SKM-1 (cell line): ENCODE measurements at regions not wholly inside any gene's neighbourhood (a gene's known extent, or its start where the extent isn't known, plus 50 kb on each side); places are given as distances from the start of the nearest gene placed in this dataset.

Source experiments
- DNase-seq: peaks from one replicate; lab custom pipeline; 2025; ENCODE audit not compliant: unreplicated experiment; lab: John Stamatoyannopoulos, UW

DNA sequence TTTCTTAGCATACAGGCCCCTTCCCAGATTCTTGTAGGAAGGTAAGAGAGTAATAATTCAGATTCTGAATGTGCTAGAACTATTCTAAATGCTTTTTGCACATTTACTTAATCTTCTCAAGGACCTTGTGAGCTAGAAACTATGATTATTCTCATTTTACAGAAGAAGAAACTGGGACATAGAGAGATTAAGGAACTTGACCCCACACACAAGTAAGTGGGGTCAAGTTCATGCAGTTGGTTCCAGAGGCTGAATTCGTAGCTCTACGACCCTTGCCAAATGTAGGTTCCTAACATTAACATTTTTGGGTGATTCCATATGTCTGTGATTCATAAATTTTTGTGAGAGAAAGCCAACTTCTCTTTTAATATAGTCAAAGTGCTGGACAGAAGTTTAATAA lies 238.1 kb downstream of the LACC1 start:
- no peak for DNase-seq

GRCh38 chr13:44118881-44119280 lies 239.2 kb downstream of the LACC1 start:
- no peak for DNase-seq

DNA sequence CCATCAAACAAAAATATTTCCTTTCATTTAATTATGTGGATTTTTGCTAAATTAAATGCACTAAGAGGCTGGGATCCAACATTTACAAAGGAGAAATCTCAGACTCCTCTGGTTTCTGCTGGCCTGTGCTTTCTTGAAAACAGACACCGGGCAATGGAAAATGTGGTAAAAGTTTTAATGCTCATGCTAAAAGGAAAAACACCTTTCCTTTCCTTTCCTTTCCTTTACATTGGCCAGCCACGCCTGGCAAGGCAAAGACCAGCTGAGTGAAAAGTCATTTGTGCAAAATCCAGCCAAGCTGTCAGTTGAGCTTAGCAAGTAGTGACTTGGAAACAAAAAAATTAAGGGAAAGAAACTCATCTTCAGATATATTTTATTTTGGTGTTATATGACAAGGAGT lies 240.3 kb downstream of the LACC1 start:
- DNase-seq: no peak

DNA sequence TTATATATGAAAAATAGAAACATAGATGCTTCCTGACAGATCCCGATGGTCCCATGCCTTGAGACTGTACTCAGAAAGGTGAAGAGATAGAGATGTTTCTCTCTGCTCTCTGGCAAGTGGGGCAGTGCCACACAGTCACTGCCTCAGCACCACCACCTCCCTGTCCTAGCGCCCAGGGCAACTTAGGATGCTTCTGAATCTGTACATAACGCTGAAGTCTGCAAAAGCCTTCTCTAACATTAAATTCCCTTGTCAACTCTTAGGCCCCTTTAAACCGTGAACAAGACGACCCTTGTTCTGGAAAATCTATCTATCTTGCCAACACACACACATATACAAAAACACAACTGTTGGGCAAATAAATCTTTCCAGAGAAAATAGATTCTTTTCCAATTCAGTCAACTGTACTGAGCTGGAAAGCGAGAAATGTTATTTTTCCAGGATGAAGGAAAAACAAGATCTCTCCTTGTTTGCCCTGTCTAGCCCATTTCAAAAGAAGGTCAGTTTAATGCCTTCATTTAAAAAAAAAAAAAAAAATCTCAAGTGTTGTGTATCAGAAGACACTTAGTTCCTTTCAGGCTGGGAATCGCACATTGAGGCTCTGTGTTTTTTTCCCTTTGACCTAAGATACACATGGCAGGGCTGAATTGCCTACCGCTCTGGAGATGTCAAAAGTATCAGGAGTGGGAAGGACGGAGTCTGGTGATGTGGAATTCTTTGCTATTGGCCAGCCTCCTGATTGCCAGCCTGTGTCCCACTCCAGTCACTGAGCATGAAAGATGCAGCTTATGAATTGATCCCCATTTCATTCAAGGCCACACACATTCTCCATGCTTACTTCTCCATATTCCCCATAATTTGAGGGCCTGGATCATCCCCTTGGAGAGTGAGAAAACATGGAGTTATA lies 241.4 kb downstream of the LACC1 start:
- no peak for DNase-seq

- DNase-seq: no peak
Observed at GRCh38 chr13:44124352-44124751, 244.6 kb downstream of the LACC1 start.

DNA sequence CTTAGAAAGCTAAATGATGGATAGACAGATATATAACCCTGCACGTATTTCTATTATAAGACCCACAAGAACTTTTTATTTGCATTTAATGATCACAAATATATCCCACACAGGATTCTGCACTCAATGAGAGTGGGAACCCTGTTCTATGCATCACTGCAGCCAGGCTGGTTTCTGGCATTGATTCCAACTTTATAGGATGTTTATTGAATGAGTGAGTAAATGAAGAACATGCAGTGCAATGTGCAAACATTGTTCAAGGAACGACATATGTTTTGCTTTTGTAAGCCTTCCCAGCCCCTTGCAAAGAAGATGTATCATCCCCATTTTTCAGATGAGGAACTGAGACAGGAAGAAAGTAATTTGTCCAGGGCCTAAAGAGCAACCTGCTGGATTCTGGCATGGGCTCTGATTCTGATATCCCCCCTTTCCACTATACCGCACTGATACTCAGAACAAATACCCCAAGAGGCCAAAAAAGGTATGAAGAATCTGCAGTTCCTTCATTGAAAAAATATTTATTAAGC lies 246.3 kb downstream of the LACC1 start:
- DNase-seq: no peak

GRCh38 chr13:44128552-44129001 lies 245.0 kb upstream of the SERP2 start:
- no peak for DNase-seq

- no peak for DNase-seq
Observed at GRCh38 chr13:44129418-44129817, 244.2 kb upstream of the SERP2 start.

GRCh38 chr13:44131069-44131614 lies 242.5 kb upstream of the SERP2 start:
- DNase-seq: no peak

- no peak for DNase-seq
Observed at GRCh38 chr13:44132710-44133109, 240.9 kb upstream of the SERP2 start.

- no peak for DNase-seq
Observed at GRCh38 chr13:44133626-44134025, 240.0 kb upstream of the SERP2 start.

DNA sequence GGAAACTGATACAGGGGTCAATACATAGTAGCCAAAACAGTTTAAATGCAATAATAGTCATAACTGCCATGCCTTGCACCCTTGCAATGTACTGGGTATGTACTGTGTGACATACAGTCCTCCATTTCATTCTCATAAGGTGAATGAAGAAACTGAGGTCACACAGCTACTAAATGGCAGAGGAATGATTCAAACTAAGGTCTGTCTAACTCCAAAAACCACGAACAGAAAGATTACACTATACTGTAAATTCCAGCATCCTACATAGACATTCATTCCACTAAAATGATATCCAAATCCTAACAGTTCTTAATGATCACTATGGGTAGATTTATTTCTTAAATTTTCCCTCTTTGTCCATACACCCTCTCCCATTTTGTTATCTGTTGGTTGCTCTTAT lies 238.1 kb upstream of the SERP2 start:
- DNase-seq: no peak

GRCh38 chr13:44136696-44137268 lies 236.8 kb upstream of the SERP2 start:
- DNase-seq: no peak

- no peak for DNase-seq
Observed at GRCh38 chr13:44137466-44137865, 236.2 kb upstream of the SERP2 start.

DNA sequence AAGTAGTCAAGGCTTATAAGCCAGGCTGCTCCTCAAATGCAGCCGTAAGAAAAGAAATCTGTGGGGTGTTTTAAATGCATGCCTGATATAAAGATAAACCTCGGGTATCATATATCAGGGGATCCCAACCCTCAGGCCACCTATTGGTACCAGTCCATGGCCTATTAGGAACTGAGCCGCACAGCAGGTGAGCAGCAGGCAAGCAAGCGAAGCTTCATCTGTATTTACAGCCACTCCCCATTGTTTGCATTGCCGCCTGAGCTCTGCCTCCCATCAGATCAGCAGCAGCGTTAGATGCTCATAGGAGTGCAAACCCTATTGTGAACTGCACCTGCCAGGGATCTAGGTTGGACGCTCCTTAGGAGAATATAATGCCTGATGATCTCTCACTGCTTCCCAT lies 233.5 kb upstream of the SERP2 start:
- no peak for DNase-seq

DNA sequence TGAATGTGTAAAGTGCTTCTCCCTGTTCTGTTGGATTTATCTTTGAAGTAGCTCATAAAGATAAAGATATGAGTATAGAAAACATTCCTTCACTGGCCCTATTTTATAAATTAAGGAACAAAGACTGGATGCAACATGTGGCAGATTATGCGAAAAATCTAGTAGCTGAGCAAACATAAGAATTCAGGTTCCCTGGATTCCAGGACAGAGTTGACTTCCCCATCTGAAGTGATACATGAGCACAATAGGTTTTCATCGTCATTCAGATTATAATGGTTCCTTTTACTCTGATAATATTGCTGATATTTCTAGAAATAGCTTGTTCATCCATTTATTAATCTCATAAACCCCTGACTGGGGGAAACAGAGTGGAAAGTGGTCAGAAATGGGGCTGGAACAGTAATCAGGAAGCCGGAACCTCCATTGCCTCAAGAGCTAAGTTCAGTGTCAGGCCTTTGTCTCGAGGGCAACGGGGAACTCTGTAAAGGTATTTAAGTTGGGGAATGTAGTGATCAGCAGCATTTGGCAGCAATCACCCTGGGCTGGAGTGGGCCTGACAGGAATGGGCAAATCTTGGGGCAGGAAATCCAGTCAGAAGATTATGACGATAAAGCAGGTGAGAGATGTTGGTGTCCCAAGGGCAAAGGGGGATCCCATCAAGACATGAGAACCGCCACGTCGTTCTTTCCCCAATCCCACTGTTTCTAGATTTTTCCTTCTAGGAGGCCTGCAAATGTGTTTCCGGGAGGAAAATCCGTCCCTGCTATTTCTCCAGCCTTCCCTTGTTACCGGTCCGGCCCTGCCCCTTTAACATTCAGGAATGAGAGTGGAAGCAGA lies 232.5 kb upstream of the SERP2 start:
- no peak for DNase-seq

GRCh38 chr13:44141725-44142539 lies 231.7 kb upstream of the SERP2 start:
- DNase-seq: peak; percentile 83

DNA sequence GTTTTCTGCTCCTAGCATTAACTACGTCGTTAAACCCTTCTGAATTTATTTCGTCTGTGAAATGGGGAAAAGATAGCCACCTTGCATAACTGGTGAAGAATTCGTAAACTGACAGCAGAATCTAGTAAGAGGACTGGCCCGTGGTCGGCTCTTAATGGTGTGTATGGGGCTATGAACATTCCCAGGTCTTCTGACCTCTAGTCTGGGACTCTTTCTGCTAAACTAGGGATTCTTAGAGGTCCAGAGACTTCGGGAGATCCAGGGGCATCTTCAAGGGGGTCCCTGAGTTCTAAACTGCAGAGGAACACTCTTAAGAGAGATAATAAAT lies 231.1 kb upstream of the SERP2 start:
- DNase-seq: no peak

DNA sequence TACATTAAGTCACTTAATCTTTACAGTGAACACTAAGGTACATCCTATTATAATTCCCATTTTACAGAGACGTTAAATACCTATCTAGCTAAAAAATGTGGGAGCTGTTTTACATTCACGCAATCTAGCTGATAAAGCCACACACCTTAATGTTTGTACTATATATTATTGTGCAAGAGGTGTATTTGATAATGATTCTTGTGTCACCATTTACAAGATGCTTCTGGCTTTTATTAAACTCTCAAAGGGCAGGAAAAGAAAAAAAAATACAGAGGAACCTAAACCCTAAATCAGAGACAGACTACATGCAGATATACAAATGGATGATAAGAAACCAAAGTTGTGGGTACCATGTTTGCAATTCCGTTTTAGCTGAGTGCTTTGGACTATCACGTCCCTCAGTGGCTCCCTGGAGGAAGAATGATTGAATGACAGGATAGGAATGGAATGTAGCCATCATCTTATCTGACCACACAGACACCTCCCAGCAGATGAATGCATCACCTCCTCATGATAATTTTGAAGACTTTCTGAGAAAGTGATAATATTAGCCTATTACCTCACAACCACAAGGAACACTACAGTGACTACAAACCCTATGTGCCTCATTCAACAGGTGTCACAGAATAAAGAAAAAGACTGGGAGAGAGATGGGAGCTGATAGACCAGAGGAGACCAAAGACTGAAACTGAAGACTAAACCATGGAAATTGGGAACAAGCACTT lies 230.5 kb upstream of the SERP2 start:
- DNase-seq: no peak

- DNase-seq: no peak
Observed at GRCh38 chr13:44146138-44146537, 227.5 kb upstream of the SERP2 start.
